Neuronal stem cell (in vitro differentiated cells): ENCODE measurements at regions not wholly inside any gene's neighbourhood (a gene's known extent, or its start where the extent isn't known, plus 50 kb on each side); places are given as distances from the start of the nearest gene placed in this dataset.
"Not testable (repeated sequence)": the region's sequence is repeated elsewhere in the genome, so short reads cannot be mapped to it uniquely, and the experiment has no call there.

Source experiments
- DNase-seq: peaks from one replicate; pipeline ENCODE4 v3.0.0-alpha.2; 2013; ENCODE audit warnings: low spot score
- H2AFZ ChIP-seq: one replicate; pipeline ENCODE4 v1.6.1; 2013; ENCODE audit warnings: mild to moderate bottlenecking, low read length, inconsistent platforms
- H2AK5ac ChIP-seq: 2 replicates; pipeline ENCODE4 v1.6.1; 2013; ENCODE audit warnings: low read depth, mild to moderate bottlenecking, inconsistent platforms, low read length, moderate library complexity, mixed read lengths
- H2BK120ac ChIP-seq: 2 replicates; pipeline ENCODE4 v1.6.1; 2013; ENCODE audit warnings: low read depth, mild to moderate bottlenecking, inconsistent platforms, low read length, moderate library complexity, mixed read lengths
- H2BK12ac ChIP-seq: one replicate; pipeline ENCODE4 v1.6.1; 2013; ENCODE audit warnings: low read length, inconsistent platforms
- H2BK15ac ChIP-seq: 2 replicates; pipeline ENCODE4 v1.6.1; 2013; ENCODE audit warnings: mild to moderate bottlenecking, low read length, inconsistent platforms, mixed read lengths
- H2BK5ac ChIP-seq: one replicate; pipeline ENCODE4 v1.6.1; 2013; ENCODE audit warnings: inconsistent platforms, mild to moderate bottlenecking, low read length, moderate library complexity
- H3K14ac ChIP-seq: one replicate; pipeline ENCODE4 v1.6.1; 2013; ENCODE audit warnings: low read length, inconsistent platforms
- H3K18ac ChIP-seq: 2 replicates; pipeline ENCODE4 v1.6.1; 2013; ENCODE audit warnings: low read length, inconsistent platforms
- H3K23ac ChIP-seq: 2 replicates; pipeline ENCODE4 v1.6.1; 2013; ENCODE audit warnings: low read depth, mild to moderate bottlenecking, mixed read lengths, low read length, inconsistent platforms; ENCODE audit not compliant: poor library complexity
- H3K27ac ChIP-seq: replicated peaks from 3 replicates; pipeline ENCODE4 v1.5.1; 2013; ENCODE audit warnings: low read length, inconsistent platforms
- H3K27me3 ChIP-seq, 3 experiments: 2 replicates each; pipeline ENCODE4 v1.6.1; 2013; ENCODE audit warnings: low read length in 3 of 3, mild to moderate bottlenecking in 2 of 3, inconsistent platforms in 1 of 3, low read depth in 1 of 3, mixed read lengths in 1 of 3, moderate library complexity in 1 of 3; ENCODE audit not compliant: control insufficient read depth in 3 of 3, insufficient read depth in 3 of 3
- H3K36me3 ChIP-seq, 2 donors: replicated peaks in 1 of 2; 2 replicates each; pipeline ENCODE4 v1.6.1; 2013; ENCODE audit warnings: low read length in 2 of 2; ENCODE audit not compliant: control insufficient read depth in 2 of 2, insufficient read depth in 2 of 2
- H3K4ac ChIP-seq: 2 replicates; pipeline ENCODE4 v1.6.1; 2013; ENCODE audit warnings: inconsistent platforms, mild to moderate bottlenecking, low read length, moderate library complexity
- H3K4me1 ChIP-seq, 2 donors: 1 replicate in 1 of 2; 2 replicates in 1 of 2; pipeline ENCODE4 v1.6.1; 2013; ENCODE audit warnings: low read length in 2 of 2, low read depth in 1 of 2; ENCODE audit not compliant: control insufficient read depth in 2 of 2, insufficient read depth in 1 of 2
- H3K4me2 ChIP-seq: one replicate; pipeline ENCODE4 v1.6.1; 2013; ENCODE audit warnings: mild to moderate bottlenecking, low read length, inconsistent platforms; ENCODE audit not compliant: insufficient read depth, poor library complexity, severe bottlenecking
- H3K4me3 ChIP-seq, 2 donors: 2 replicates each; pipeline ENCODE4 v1.5.1; 2013; ENCODE audit warnings: low read length in 2 of 2, mild to moderate bottlenecking in 2 of 2, inconsistent platforms in 1 of 2, moderate library complexity in 1 of 2
- H3K79me1 ChIP-seq: one replicate; pipeline ENCODE4 v1.6.1; 2013; ENCODE audit warnings: low read depth, mild to moderate bottlenecking, inconsistent platforms, low read length, moderate library complexity
- H3K9ac ChIP-seq: one replicate; pipeline ENCODE4 v1.6.1; 2013; ENCODE audit warnings: mild to moderate bottlenecking, low read depth, low read length, inconsistent platforms; ENCODE audit not compliant: poor library complexity
- H3K9me3 ChIP-seq, 2 donors: replicated peaks in 1 of 2; 2 replicates each; pipeline versions ENCODE3 to v1.6.1; 2013; ENCODE audit warnings: low read length in 2 of 2, mild to moderate bottlenecking in 2 of 2, inconsistent platforms in 1 of 2, low read depth in 1 of 2, mixed read lengths in 1 of 2, moderate library complexity in 1 of 2; ENCODE audit not compliant: control insufficient read depth in 2 of 2, insufficient read depth in 1 of 2
- H4K8ac ChIP-seq: one replicate; pipeline ENCODE4 v1.6.1; 2013; ENCODE audit warnings: low read depth, mild to moderate bottlenecking, inconsistent platforms, low read length, moderate library complexity
- H4K91ac ChIP-seq: one replicate; pipeline ENCODE4 v1.6.1; 2013; ENCODE audit warnings: low read length, low read depth, mild to moderate bottlenecking, inconsistent platforms; ENCODE audit not compliant: poor library complexity
- WGBS, 2 donors: extraction: QIAGEN DNeasy Blood & Tissue Kit; methylation state at CpG; one replicate each; pipeline ENCODE4 v1.1.7; 2013; ENCODE audit warnings: missing lambda C conversion rate in 2 of 2, mixed read lengths in 1 of 2; ENCODE audit not compliant: insufficient read length in 2 of 2, insufficient replicate concordance in 1 of 2; ENCODE audit errors: extremely low coverage in 2 of 2; 5-methylcytosine and 5-hydroxymethylcytosine counted together

DNA sequence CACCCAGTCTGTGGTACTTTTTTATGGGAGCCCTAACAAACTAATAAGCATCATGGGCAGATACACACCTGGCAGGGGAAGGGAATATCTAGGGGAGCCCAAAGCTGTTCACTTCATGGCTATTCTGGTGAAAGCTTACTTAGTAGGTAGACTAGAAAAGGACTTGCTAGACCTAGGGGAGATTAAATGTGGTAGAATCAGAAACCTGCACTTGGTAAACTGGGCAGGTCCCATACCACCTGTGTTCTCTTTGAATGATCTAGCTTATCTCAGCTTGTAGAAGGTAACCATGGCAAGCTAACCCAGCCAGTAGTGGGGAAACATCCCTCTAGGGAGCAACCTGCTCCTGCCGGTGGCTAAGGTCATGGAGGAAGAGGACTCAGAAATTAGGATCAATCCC is 113.9 kb upstream of the TMTC4 start:
- H3K9ac ChIP-seq = no peak overlapping the region
- H2BK12ac ChIP-seq = no peak overlapping the region

DNA sequence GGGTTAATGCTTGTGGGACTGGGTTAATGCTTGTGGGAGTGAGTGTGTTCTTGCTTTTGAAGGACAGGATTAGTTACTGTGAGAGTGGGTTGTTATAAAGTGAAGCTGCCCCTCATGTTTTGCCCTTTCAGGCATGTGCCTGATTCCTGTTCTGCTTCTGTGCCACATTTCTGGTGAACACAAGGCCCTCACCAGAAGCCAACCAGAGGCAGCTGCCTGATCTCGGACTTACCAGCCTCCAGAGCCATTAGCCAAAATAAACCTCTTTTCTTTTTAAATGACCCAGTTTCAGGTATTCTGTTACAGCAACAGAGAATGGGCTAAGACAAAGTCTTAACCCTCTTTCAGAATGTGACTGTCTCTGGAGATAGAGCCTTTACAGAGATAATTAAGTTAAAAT is 113.3 kb upstream of the TMTC4 start:
- Histone ChIP-seq H3K18ac (no peak overlapping the region), H2BK15ac (no peak overlapping the region), H2AFZ (no peak overlapping the region), H3K23ac (no peak overlapping the region), H2AK5ac (no peak overlapping the region), H3K4ac (no peak overlapping the region), H3K4me3 (no peak overlapping the region), H2BK12ac (no peak overlapping the region), H3K9me3 (peaks cover 0 to 7% of the 10 kb centered on the region in 2 donors), H3K79me1 (no peaks in the 10 kb centered on the region), H3K4me1 (peaks cover 6 to 15% of the 10 kb centered on the region in 2 donors), H3K27ac (no peak overlapping the region), H4K8ac (no peak overlapping the region), H3K4me2 (no peak overlapping the region), H3K14ac (no peak overlapping the region), H4K91ac (no peak overlapping the region), H3K9ac (no peak overlapping the region), H2BK5ac (no peak overlapping the region), H3K36me3 (no peaks in the 10 kb centered on the region), H2BK120ac (no peak overlapping the region), H3K27me3 (no peaks in the 10 kb centered on the region)
- no CpG with 5 or more reads among the region's 1 CpG for WGBS, 2 donors
- no peak for DNase-seq

More for the DNA sequence above, 113.9 kb upstream of the TMTC4 start:
- Histone ChIP-seq H3K4ac (no peak overlapping the region), H3K4me1 (peaks cover 6 to 15% of the 10 kb centered on the region in 2 donors), H3K4me2 (no peak overlapping the region), H3K4me3 (no peak overlapping the region), H4K8ac (no peak overlapping the region), H3K27me3 (no peaks in the 10 kb centered on the region), H2BK15ac (no peak overlapping the region), H3K18ac (no peak overlapping the region), H2AFZ (no peak overlapping the region), H3K23ac (no peak overlapping the region), H4K91ac (no peak overlapping the region), H2BK5ac (no peak overlapping the region), H3K9me3 (peaks cover 0 to 7% of the 10 kb centered on the region in 2 donors), H2BK120ac (no peak overlapping the region), H3K36me3 (no peaks in the 10 kb centered on the region), H3K79me1 (no peaks in the 10 kb centered on the region), H2AK5ac (no peak overlapping the region), H3K14ac (no peak overlapping the region), H3K27ac (no peak overlapping the region)
- DNase-seq = no peak
- no CpG with 5 or more reads among the region's 1 CpG for WGBS, 2 donors

- H3K79me1 ChIP-seq, H3K23ac ChIP-seq, H2AK5ac ChIP-seq, H3K14ac ChIP-seq, H4K8ac ChIP-seq, H2BK5ac ChIP-seq, H3K9ac ChIP-seq, H2BK12ac ChIP-seq, H2AFZ ChIP-seq, H3K9me3 ChIP-seq, H3K4ac ChIP-seq, H2BK15ac ChIP-seq, H3K36me3 ChIP-seq, DNase-seq, H3K4me2 ChIP-seq, H3K4me1 ChIP-seq, H4K91ac ChIP-seq, H3K4me3 ChIP-seq, H3K18ac ChIP-seq, H3K27ac ChIP-seq, H3K27me3 ChIP-seq, H2BK120ac ChIP-seq: not testable (repeated sequence)
- no CpG with 5 or more reads among the region's 2 CpGs for WGBS, 2 donors
Measured at GRCh38 chr13:100776686-100777085, 102.1 kb upstream of the TMTC4 start.

DNA sequence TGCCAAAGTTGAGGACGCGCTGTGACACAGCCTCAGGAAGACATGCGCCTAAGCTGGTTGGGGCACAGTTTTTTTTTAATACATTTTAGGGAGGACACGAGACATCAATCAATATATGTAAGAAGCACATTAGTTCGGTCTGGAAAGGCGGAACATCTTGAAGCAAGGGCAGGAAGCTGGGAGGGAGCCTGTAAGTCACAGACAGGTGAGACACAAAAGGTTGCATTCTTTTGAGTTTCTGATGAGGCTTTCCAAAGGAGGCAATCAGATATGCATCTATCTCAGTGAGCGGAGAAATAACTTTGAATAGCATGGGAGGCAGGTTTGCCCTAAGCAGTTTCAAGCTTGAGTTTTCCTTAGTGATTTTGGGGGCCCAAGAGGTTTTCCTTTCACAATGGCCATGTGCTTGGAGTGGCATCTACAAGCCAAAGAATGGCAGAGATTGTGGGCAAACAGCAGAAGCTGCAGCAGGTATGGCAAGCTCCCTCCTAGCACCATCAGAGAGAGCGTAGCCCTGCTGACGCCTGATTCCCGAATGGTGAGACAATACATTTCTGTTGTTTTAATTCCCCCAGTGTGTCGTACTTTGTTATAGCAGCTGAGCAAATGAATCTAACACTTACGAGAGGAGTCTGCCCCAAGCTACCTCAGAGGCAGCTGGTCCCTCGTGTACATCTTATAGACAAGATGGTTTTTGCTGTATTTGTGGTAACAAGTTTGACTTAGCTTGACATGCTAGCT is 99.5 kb upstream of the TMTC4 start:
- H4K8ac ChIP-seq = no peak overlapping the region
- H3K4me3 ChIP-seq = no peak overlapping the region
- H3K4me1 ChIP-seq = no peaks in the 10 kb centered on the region
- H3K9me3 ChIP-seq = peaks cover 0 to 5% of the 10 kb centered on the region in 2 donors
- H3K79me1 ChIP-seq = no peaks in the 10 kb centered on the region
- H3K14ac ChIP-seq = no peak overlapping the region
- no peak overlapping the region for H3K4me2 ChIP-seq
- H3K27ac ChIP-seq = no peak overlapping the region
- H2BK12ac ChIP-seq = no peak overlapping the region
- H3K9ac ChIP-seq = no peak overlapping the region
- DNase-seq = no peak
- no peak overlapping the region for H2BK15ac ChIP-seq
- peak overlapping the region; percentile 6 for H2AFZ ChIP-seq
- H2AK5ac ChIP-seq = no peak overlapping the region
- H4K91ac ChIP-seq = no peak overlapping the region
- H3K18ac ChIP-seq = no peak overlapping the region
- no peak overlapping the region for H2BK5ac ChIP-seq
- no peaks in the 10 kb centered on the region for H3K27me3 ChIP-seq
- H3K4ac ChIP-seq = no peak overlapping the region
- H3K36me3 ChIP-seq = no peaks in the 10 kb centered on the region
- H3K23ac ChIP-seq = no peak overlapping the region
- H2BK120ac ChIP-seq = no peak overlapping the region
- WGBS, 2 donors = no CpG with 5 or more reads among the region's 13 CpGs
